Type B pancreatic cell (in vitro differentiated cells): ENCODE measurements at regions not wholly inside any gene's neighbourhood (a gene's known extent, or its start where the extent isn't known, plus 50 kb on each side); places are given as distances from the start of the nearest gene placed in this dataset.

Experiments used
- DNase-seq: peaks from one replicate; pipeline ENCODE4 v3.0.0; 2021; ENCODE audit warnings: mixed read lengths; ENCODE audit not compliant: unreplicated experiment; ENCODE audit errors: extremely low spot score
- H3K27ac Mint-ChIP-seq: 2 replicates; pipeline ENCODE4 v1.8.0; 2021; ENCODE audit warnings: mild to moderate bottlenecking, mixed read lengths
- H3K27me3 Mint-ChIP-seq: 2 replicates; pipeline ENCODE4 v1.8.0; 2021; ENCODE audit warnings: mixed read lengths
- H3K36me3 Mint-ChIP-seq: 2 replicates; pipeline ENCODE4 v1.8.0; 2021; ENCODE audit warnings: mixed read lengths
- H3K4me1 Mint-ChIP-seq: one replicate; pipeline ENCODE4 v1.8.0; 2021; ENCODE audit warnings: mixed read lengths; ENCODE audit not compliant: unreplicated experiment
- H3K4me3 Mint-ChIP-seq: 2 replicates; pipeline ENCODE4 v1.8.0; 2021; ENCODE audit warnings: mild to moderate bottlenecking, mixed read lengths
- H3K9me3 Mint-ChIP-seq: 2 replicates; pipeline ENCODE4 v1.8.0; 2021; ENCODE audit warnings: mixed read lengths
- TF ChIP-seq, protein P1 (sequence below): fragments of 200-600 bp; sonication (generic); conservative IDR thresholded peaks from 2 replicates; pipeline ENCODE4 v1.5.0; 2021; ENCODE audit warnings: antibody characterized with exemption, mild to moderate bottlenecking

DNA sequence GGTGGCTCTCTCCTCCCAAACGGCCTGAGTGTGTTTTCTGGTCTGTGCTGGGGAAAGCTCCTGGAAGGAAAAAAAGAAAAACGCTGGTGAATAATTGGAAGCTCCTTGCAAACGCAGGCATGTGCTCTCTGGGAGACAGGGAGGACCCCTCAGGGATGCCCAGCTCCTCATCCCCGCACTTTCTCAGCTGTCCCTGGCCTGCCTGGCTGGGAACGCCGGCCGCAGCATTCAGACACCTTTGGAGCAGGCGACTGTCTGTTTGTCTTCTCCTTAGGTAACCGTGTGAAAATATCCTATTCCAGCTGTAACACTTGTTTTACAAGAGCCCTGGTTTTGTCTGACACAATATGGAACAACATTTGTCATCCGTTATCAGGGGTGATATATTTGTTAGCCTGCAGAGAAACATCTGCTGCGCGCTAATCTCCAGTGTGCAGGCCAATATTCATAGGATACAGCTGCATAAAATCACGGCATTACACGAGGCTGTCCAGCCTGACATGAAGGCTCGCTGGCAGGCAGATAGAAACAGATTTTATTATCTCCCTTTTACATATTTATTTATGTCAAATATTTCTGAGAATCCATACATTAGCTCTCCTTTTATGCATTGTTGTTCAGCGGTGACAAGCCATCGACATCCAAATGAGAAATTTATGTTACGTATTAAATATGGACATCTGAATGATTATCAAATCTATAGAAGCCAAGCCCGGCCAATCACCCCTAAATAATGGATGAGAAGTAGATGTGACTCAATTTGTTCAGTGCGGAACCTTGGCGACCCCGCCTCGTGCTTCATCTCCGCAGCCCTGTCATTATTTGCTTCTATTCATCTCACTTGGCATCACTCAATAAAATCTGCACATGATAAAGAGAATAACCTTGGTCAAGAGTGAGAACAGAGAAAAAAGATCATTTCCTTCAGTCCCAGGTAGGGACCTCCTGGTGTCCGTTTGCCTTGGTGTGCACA is 675.1 kb upstream of the SALL3 start:
- Mint-ChIP-seq H3K27me3 (peaks cover 4% of the 10 kb centered on the region), H3K36me3 (no peaks in the 10 kb centered on the region), H3K4me1 (peaks cover 6% of the 10 kb centered on the region), H3K4me3 (no peak overlapping the region), H3K27ac (no peak overlapping the region), H3K9me3 (no peaks in the 10 kb centered on the region)
- TF ChIP-seq, protein P1, sequence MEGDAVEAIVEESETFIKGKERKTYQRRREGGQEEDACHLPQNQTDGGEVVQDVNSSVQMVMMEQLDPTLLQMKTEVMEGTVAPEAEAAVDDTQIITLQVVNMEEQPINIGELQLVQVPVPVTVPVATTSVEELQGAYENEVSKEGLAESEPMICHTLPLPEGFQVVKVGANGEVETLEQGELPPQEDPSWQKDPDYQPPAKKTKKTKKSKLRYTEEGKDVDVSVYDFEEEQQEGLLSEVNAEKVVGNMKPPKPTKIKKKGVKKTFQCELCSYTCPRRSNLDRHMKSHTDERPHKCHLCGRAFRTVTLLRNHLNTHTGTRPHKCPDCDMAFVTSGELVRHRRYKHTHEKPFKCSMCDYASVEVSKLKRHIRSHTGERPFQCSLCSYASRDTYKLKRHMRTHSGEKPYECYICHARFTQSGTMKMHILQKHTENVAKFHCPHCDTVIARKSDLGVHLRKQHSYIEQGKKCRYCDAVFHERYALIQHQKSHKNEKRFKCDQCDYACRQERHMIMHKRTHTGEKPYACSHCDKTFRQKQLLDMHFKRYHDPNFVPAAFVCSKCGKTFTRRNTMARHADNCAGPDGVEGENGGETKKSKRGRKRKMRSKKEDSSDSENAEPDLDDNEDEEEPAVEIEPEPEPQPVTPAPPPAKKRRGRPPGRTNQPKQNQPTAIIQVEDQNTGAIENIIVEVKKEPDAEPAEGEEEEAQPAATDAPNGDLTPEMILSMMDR, result no peak
- DNase-seq, result no peak

DNA sequence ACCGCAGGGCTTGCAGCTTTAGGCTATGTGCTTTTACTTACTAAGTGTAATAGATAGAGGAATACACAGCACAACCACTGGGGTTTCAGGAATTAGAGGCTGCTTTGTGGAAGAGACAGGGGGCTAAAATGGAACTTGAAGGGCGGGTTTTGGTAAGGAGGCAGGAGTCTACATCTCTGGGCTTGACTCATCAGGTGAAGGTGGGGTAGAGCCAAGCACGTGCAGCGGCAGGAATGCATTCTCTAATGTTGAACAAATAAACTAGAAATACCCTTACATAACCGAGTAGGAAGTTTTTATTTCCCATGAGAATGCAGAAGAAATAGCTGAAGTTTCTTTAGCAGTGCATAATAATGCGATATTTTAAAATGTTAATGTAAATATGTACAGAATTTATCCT is 673.8 kb upstream of the SALL3 start:
- Mint-ChIP-seq H3K27me3 (peaks cover 4% of the 10 kb centered on the region), H3K4me3 (no peak overlapping the region), H3K36me3 (no peaks in the 10 kb centered on the region), H3K4me1 (peaks cover 3% of the 10 kb centered on the region), H3K27ac (no peak overlapping the region), H3K9me3 (no peaks in the 10 kb centered on the region)
- TF ChIP-seq, protein P1, result no peak
- DNase-seq, result no peak

DNA sequence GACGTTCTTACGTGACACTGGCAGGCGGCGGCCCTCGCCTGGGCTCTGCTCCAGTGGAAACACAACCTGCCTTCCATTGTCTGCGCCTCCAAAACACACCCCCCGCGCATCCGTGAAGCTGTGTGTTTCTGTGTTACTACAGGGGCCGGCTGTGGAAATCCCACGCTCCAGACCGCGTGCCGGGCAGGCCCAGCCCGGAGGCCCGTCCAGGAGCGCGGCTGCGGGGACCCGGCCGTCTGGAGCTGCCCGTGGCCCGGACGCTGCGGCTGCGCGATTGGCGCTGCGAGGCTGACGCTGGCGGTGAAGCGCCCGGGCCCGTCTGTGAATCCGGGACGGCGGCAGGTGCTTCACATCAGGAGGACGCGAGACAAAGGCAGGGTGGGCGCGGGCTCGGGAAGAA is 670.3 kb upstream of the SALL3 start:
- no peaks in the 10 kb centered on the region for H3K9me3 Mint-ChIP-seq
- no peak for DNase-seq
- H3K4me1 Mint-ChIP-seq, result no peaks in the 10 kb centered on the region
- no peaks in the 10 kb centered on the region for H3K27me3 Mint-ChIP-seq
- no peak overlapping the region for H3K27ac Mint-ChIP-seq
- TF ChIP-seq, protein P1, result no peak
- no peaks in the 10 kb centered on the region for H3K36me3 Mint-ChIP-seq
- no peak overlapping the region for H3K4me3 Mint-ChIP-seq

DNA sequence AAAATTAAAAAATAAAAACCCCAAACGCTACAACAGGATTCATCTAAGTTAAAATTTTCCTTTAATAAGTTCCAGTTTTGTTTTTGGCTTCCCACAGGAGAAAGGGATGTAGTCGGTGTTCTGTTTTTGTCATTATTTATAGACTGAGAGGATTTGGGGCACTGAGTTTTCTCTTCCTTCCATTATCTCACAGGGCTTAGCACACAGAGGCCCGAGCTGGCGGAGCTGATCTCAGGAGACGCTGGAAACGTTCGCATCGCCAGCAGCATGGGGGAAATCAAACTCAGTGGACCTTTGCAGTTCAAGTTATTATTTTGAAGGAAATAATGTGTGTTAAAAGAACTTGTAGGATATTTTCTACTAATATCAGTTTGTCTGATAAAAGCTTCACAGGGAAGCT is 669.7 kb upstream of the SALL3 start:
- Mint-ChIP-seq H3K36me3 (no peaks in the 10 kb centered on the region), H3K27me3 (no peaks in the 10 kb centered on the region), H3K4me3 (no peak overlapping the region), H3K9me3 (no peaks in the 10 kb centered on the region), H3K27ac (no peak overlapping the region), H3K4me1 (no peaks in the 10 kb centered on the region)
- TF ChIP-seq, protein P1, result no peak
- DNase-seq, result no peak

DNA sequence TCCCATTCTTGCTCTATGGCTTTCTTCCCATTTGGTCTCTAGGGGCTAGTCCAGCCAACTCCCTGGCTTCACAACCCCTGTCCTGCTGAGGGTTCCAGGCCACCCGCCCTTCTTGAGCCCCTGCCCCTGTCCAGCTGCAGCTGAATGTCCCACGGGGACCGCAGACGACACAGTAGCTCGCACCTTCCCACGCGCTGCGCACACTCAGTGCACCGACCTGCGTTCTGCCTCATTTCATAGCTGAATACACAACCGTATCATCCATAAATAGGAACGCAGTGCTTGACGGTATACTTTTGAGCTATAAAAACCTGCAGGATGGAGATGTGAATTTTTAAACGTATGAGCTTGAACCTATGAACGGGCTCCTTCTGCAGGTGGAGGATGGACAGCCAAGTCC is 660.4 kb upstream of the SALL3 start:
- no peak overlapping the region for H3K27ac Mint-ChIP-seq
- H3K9me3 Mint-ChIP-seq, result no peaks in the 10 kb centered on the region
- no peaks in the 10 kb centered on the region for H3K36me3 Mint-ChIP-seq
- no peaks in the 10 kb centered on the region for H3K4me1 Mint-ChIP-seq
- peaks cover 7% of the 10 kb centered on the region for H3K27me3 Mint-ChIP-seq
- no peak for DNase-seq
- no peak overlapping the region for H3K4me3 Mint-ChIP-seq
- TF ChIP-seq, protein P1, result no peak
